GM23338 (cell line): ENCODE measurements at regions not wholly inside any gene's neighbourhood (a gene's known extent, or its start where the extent isn't known, plus 50 kb on each side); places are given as distances from the start of the nearest gene placed in this dataset.

Experiments
- CREB1 ChIP-seq: fragments of 250-450 bp; sonication (Bioruptor Pico); IDR thresholded peaks from 2 replicates; pipeline ENCODE4 v1.5.0; 2020; ENCODE audit warnings: low read depth, mild to moderate bottlenecking, moderate library complexity
- NANOG ChIP-seq: IDR thresholded peaks from 2 replicates; pipeline ENCODE4 v1.6.1; 2016; ENCODE audit warnings: antibody characterized with exemption, borderline replicate concordance
- STAT1 ChIP-seq: IDR thresholded peaks from one replicate; pipeline ENCODE4 v1.6.1; 2016; ENCODE audit warnings: antibody characterized with exemption; ENCODE audit not compliant: unreplicated experiment
- ZNF331 ChIP-seq: fragments of 250-450 bp; sonication (Bioruptor Pico); IDR thresholded peaks from 2 replicates; pipeline ENCODE4 v1.5.0; 2020; ENCODE audit warnings: low read depth, mild to moderate bottlenecking, moderate library complexity
- TF ChIP-seq, protein P1 (sequence below): fragments of 250-450 bp; sonication (Bioruptor Pico); IDR thresholded peaks from 2 replicates; pipeline ENCODE4 v1.5.0; 2020; ENCODE audit warnings: mild to moderate bottlenecking, moderate library complexity
- TF ChIP-seq, protein P2 (sequence below), 2 experiments: fragments of 200-600 bp in 1 of 2; sonication (generic) in 1 of 2; conservative IDR thresholded peaks; 2 replicates each; pipeline versions ENCODE4 v1.5.1 to v1.6.1; 2016 to 2017; ENCODE audit warnings: antibody characterized with exemption in 2 of 2, low read depth in 2 of 2, mild to moderate bottlenecking in 2 of 2, moderate library complexity in 1 of 2
- TF ChIP-seq, protein P3 (sequence below): IDR thresholded peaks from 2 replicates; pipeline ENCODE4 v1.6.1; 2016; ENCODE audit warnings: antibody characterized with exemption

DNA sequence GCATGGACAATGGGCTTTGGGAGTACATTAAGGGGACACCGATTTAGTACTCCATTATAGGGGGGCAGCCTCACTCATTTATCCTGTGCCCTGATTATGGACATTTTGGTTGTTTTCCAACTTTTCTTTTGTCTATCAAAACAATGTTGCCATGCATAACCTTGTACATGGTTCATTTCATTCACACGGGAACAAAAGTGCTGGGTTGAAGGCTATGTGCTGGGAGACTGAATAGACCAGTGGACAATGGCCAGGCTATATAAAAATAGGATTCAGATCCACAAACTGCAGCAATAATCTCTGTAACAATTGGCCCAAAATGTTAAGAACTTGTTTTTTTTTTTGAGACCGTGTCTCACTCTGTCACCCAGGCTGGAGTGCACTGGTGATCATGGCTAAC is 100.7 kb upstream of the GMDS start (continued):
- TF ChIP-seq, protein P1, sequence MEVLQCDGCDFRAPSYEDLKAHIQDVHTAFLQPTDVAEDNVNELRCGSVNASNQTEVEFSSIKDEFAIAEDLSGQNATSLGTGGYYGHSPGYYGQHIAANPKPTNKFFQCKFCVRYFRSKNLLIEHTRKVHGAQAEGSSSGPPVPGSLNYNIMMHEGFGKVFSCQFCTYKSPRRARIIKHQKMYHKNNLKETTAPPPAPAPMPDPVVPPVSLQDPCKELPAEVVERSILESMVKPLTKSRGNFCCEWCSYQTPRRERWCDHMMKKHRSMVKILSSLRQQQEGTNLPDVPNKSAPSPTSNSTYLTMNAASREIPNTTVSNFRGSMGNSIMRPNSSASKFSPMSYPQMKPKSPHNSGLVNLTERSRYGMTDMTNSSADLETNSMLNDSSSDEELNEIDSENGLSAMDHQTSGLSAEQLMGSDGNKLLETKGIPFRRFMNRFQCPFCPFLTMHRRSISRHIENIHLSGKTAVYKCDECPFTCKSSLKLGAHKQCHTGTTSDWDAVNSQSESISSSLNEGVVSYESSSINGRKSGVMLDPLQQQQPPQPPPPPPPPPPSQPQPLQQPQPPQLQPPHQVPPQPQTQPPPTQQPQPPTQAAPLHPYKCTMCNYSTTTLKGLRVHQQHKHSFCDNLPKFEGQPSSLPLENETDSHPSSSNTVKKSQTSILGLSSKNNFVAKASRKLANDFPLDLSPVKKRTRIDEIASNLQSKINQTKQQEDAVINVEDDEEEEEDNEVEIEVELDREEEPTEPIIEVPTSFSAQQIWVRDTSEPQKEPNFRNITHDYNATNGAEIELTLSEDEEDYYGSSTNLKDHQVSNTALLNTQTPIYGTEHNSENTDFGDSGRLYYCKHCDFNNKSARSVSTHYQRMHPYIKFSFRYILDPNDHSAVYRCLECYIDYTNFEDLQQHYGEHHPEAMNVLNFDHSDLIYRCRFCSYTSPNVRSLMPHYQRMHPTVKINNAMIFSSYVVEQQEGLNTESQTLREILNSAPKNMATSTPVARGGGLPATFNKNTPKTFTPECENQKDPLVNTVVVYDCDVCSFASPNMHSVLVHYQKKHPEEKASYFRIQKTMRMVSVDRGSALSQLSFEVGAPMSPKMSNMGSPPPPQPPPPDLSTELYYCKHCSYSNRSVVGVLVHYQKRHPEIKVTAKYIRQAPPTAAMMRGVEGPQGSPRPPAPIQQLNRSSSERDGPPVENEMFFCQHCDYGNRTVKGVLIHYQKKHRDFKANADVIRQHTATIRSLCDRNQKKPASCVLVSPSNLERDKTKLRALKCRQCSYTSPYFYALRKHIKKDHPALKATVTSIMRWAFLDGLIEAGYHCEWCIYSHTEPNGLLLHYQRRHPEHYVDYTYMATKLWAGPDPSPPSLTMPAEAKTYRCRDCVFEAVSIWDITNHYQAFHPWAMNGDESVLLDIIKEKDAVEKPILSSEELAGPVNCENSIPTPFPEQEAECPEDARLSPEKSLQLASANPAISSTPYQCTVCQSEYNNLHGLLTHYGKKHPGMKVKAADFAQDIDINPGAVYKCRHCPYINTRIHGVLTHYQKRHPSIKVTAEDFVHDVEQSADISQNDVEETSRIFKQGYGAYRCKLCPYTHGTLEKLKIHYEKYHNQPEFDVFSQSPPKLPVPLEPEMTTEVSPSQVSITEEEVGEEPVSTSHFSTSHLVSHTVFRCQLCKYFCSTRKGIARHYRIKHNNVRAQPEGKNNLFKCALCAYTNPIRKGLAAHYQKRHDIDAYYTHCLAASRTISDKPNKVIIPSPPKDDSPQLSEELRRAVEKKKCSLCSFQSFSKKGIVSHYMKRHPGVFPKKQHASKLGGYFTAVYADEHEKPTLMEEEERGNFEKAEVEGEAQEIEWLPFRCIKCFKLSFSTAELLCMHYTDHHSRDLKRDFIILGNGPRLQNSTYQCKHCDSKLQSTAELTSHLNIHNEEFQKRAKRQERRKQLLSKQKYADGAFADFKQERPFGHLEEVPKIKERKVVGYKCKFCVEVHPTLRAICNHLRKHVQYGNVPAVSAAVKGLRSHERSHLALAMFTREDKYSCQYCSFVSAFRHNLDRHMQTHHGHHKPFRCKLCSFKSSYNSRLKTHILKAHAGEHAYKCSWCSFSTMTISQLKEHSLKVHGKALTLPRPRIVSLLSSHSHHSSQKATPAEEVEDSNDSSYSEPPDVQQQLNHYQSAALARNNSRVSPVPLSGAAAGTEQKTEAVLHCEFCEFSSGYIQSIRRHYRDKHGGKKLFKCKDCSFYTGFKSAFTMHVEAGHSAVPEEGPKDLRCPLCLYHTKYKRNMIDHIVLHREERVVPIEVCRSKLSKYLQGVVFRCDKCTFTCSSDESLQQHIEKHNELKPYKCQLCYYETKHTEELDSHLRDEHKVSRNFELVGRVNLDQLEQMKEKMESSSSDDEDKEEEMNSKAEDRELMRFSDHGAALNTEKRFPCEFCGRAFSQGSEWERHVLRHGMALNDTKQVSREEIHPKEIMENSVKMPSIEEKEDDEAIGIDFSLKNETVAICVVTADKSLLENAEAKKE (CRISPR knock-in tag) = no peak
- TF ChIP-seq NANOG (no peak), STAT1 (no peak), ZNF331 (CRISPR knock-in tag) (no peak), CREB1 (CRISPR knock-in tag) (no peak)
- TF ChIP-seq, protein P2, sequence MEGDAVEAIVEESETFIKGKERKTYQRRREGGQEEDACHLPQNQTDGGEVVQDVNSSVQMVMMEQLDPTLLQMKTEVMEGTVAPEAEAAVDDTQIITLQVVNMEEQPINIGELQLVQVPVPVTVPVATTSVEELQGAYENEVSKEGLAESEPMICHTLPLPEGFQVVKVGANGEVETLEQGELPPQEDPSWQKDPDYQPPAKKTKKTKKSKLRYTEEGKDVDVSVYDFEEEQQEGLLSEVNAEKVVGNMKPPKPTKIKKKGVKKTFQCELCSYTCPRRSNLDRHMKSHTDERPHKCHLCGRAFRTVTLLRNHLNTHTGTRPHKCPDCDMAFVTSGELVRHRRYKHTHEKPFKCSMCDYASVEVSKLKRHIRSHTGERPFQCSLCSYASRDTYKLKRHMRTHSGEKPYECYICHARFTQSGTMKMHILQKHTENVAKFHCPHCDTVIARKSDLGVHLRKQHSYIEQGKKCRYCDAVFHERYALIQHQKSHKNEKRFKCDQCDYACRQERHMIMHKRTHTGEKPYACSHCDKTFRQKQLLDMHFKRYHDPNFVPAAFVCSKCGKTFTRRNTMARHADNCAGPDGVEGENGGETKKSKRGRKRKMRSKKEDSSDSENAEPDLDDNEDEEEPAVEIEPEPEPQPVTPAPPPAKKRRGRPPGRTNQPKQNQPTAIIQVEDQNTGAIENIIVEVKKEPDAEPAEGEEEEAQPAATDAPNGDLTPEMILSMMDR (conservative IDR thresholded peaks at IDR 0.05; ENCODE audit: low read depth in 2 of 2) = no peak
- TF ChIP-seq, protein P3, sequence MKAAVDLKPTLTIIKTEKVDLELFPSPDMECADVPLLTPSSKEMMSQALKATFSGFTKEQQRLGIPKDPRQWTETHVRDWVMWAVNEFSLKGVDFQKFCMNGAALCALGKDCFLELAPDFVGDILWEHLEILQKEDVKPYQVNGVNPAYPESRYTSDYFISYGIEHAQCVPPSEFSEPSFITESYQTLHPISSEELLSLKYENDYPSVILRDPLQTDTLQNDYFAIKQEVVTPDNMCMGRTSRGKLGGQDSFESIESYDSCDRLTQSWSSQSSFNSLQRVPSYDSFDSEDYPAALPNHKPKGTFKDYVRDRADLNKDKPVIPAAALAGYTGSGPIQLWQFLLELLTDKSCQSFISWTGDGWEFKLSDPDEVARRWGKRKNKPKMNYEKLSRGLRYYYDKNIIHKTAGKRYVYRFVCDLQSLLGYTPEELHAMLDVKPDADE = no peak
